ENCODE measurements at regions not wholly inside any gene's neighbourhood (a gene's known extent, or its start where the extent isn't known, plus 50 kb on each side); places are given as distances from the start of the nearest gene placed in this dataset.
A peak's percentile ranks its signal among the peaks of the same experiment; 100 is the strongest.

GRCh38 chr4:97235521-97235920, 907.8 kb downstream of the STPG2 start:
- TF ChIP-seq ZFP30 (CRISPR knock-in tag; IDR thresholded peaks at IDR 0.05) (no peak), ZNF565 (CRISPR knock-in tag; conservative IDR thresholded peaks at IDR 0.05; ENCODE audit: low read depth) (no peak), CREB5 (CRISPR knock-in tag; IDR thresholded peaks at IDR 0.05; ENCODE audit: low read depth) (no peak), ZNF8 (CRISPR knock-in tag; IDR thresholded peaks at IDR 0.05) (no peak), OSR1 (CRISPR knock-in tag; IDR thresholded peaks at IDR 0.05) (no peak), TCF4 (CRISPR knock-in tag; IDR thresholded peaks at IDR 0.05; ENCODE audit: borderline replicate concordance) (no peak), ZFP3 (CRISPR knock-in tag; IDR thresholded peaks at IDR 0.05) (no peak)
- TF ChIP-seq, protein P1, sequence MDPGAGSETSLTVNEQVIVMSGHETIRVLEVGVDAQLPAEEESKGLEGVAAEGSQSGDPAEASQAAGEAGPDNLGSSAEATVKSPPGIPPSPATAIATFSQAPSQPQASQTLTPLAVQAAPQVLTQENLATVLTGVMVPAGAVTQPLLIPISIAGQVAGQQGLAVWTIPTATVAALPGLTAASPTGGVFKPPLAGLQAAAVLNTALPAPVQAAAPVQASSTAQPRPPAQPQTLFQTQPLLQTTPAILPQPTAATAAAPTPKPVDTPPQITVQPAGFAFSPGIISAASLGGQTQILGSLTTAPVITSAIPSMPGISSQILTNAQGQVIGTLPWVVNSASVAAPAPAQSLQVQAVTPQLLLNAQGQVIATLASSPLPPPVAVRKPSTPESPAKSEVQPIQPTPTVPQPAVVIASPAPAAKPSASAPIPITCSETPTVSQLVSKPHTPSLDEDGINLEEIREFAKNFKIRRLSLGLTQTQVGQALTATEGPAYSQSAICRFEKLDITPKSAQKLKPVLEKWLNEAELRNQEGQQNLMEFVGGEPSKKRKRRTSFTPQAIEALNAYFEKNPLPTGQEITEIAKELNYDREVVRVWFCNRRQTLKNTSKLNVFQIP (CRISPR knock-in tag; IDR thresholded peaks at IDR 0.05; ENCODE audit: borderline replicate concordance, low read depth): no peak
- no peak for ATAC-seq

- TF ChIP-seq BACH2 (CRISPR knock-in tag; IDR thresholded peaks at IDR 0.05; ENCODE audit: borderline replicate concordance) (no peak), ZFP30 (CRISPR knock-in tag; IDR thresholded peaks at IDR 0.05) (no peak), CSDC2 (CRISPR knock-in tag; IDR thresholded peaks at IDR 0.05) (no peak), TCF4 (CRISPR knock-in tag; IDR thresholded peaks at IDR 0.05; ENCODE audit: borderline replicate concordance) (no peak), ISL1 (CRISPR knock-in tag; IDR thresholded peaks at IDR 0.05) (no peak), OSR1 (CRISPR knock-in tag; IDR thresholded peaks at IDR 0.05) (no peak), GLIS3 (CRISPR knock-in tag; IDR thresholded peaks at IDR 0.05) (no peak), ARNTL (CRISPR knock-in tag; IDR thresholded peaks at IDR 0.05; ENCODE audit: borderline replicate concordance, low read depth) (no peak)
- TF ChIP-seq, protein P2, sequence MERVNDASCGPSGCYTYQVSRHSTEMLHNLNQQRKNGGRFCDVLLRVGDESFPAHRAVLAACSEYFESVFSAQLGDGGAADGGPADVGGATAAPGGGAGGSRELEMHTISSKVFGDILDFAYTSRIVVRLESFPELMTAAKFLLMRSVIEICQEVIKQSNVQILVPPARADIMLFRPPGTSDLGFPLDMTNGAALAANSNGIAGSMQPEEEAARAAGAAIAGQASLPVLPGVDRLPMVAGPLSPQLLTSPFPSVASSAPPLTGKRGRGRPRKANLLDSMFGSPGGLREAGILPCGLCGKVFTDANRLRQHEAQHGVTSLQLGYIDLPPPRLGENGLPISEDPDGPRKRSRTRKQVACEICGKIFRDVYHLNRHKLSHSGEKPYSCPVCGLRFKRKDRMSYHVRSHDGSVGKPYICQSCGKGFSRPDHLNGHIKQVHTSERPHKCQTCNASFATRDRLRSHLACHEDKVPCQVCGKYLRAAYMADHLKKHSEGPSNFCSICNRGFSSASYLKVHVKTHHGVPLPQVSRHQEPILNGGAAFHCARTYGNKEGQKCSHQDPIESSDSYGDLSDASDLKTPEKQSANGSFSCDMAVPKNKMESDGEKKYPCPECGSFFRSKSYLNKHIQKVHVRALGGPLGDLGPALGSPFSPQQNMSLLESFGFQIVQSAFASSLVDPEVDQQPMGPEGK (CRISPR knock-in tag; IDR thresholded peaks at IDR 0.05; ENCODE audit: borderline replicate concordance): no peak
- TF ChIP-seq, protein P1 (CRISPR knock-in tag; IDR thresholded peaks at IDR 0.05; ENCODE audit: borderline replicate concordance, low read depth): no peak
- ATAC-seq: no peak
Measured at GRCh38 chr4:97238956-97239666, 904.2 kb downstream of the STPG2 start.

DNA sequence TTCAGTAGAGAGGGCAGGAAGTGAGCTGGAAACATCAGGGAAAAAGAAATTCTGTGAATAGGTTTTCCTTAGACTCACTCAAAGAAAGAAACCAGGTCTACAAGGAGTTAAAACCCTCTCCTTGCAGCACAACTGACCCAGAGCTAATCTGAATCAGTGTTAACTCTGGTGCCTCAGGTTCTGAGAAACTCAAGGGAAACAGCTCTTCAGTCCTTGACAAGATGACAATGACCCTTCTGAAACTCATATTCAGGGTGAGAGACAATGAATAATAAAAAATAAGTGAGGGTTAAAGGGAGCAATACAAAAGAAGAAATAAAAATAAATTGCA, 903.6 kb downstream of the STPG2 start:
- ATAC-seq: no peak
- no peak for TF ChIP-seq ZNF8 (CRISPR knock-in tag; IDR thresholded peaks at IDR 0.05)
- TF ChIP-seq CREB5 (CRISPR knock-in tag; IDR thresholded peaks at IDR 0.05; ENCODE audit: low read depth): no peak
- TF ChIP-seq CSRNP3 (CRISPR knock-in tag; IDR thresholded peaks at IDR 0.05): no peak
- TF ChIP-seq PPARA (CRISPR knock-in tag; IDR thresholded peaks at IDR 0.05; ENCODE audit: borderline replicate concordance): no peak

- ATAC-seq: no peak
- TF ChIP-seq ISL1 (CRISPR knock-in tag; IDR thresholded peaks at IDR 0.05) (peak; percentile 68), ARNTL (CRISPR knock-in tag; IDR thresholded peaks at IDR 0.05; ENCODE audit: borderline replicate concordance, low read depth) (no peak), ZC3H10 (CRISPR knock-in tag; IDR thresholded peaks at IDR 0.05) (peak; percentile 55; the same call in 1 of the 2 replicates)
- TF ChIP-seq, protein P2 (CRISPR knock-in tag; IDR thresholded peaks at IDR 0.05; ENCODE audit: borderline replicate concordance): peak; percentile 67; the same call in 1 of the 2 replicates
Measured at GRCh38 chr4:97252615-97253154, 890.6 kb downstream of the STPG2 start.
